ENCODE measurements at regions not wholly inside any gene's neighbourhood (a gene's known extent, or its start where the extent isn't known, plus 50 kb on each side); places are given as distances from the start of the nearest gene placed in this dataset.
"Not testable (repeated sequence)": the region's sequence is repeated elsewhere in the genome, so short reads cannot be mapped to it uniquely, and the experiment has no call there.

GRCh38 chr11:25271301-25271700, 774.4 kb downstream of the LUZP2 start:
- DNase-seq (ENCODE audit: low read depth in 1 of 2, low spot score in 1 of 2): no peak
- TF ChIP-seq SPI1 (IDR thresholded peaks at IDR 0.05; ENCODE audit: borderline replicate concordance, low read depth): no peak
- TF ChIP-seq REST (IDR thresholded peaks at IDR 0.05; ENCODE audit: insufficient replicate concordance, low read depth): no peak
- no peak for TF ChIP-seq CTCF (IDR thresholded peaks at IDR 0.05; ENCODE audit: insufficient read depth, low read length)
- no peak for TF ChIP-seq GABPA (IDR thresholded peaks at IDR 0.05; ENCODE audit: low read depth)
- no peaks in the 10 kb centered on the region for H3K27me3 ChIP-seq (ENCODE audit: insufficient read depth, poor library complexity, severe bottlenecking)
- H3K4me3 ChIP-seq (replicated peaks; ENCODE audit: insufficient read depth, low read length): no peak overlapping the region
- H3K27ac ChIP-seq (replicated peaks): no peak overlapping the region

- Histone ChIP-seq H3K4me3 (replicated peaks; ENCODE audit: insufficient read depth, low read length) (no peak overlapping the region), H3K27ac (replicated peaks) (no peak overlapping the region), H3K27me3 (ENCODE audit: insufficient read depth, poor library complexity, severe bottlenecking) (no peaks in the 10 kb centered on the region)
- no peak for TF ChIP-seq SPI1 (IDR thresholded peaks at IDR 0.05; ENCODE audit: borderline replicate concordance, low read depth)
- TF ChIP-seq REST (IDR thresholded peaks at IDR 0.05; ENCODE audit: insufficient replicate concordance, low read depth): no peak
- no peak for TF ChIP-seq CTCF (IDR thresholded peaks at IDR 0.05; ENCODE audit: insufficient read depth, low read length)
- TF ChIP-seq GABPA (IDR thresholded peaks at IDR 0.05; ENCODE audit: low read depth): no peak
- DNase-seq (ENCODE audit: low read depth in 1 of 2, low spot score in 1 of 2): no peak
Measured at GRCh38 chr11:25272214-25272613, 775.4 kb downstream of the LUZP2 start.

- not testable (repeated sequence) for H3K27me3 ChIP-seq (ENCODE audit: insufficient read depth, poor library complexity, severe bottlenecking); H3K4me3 ChIP-seq (replicated peaks; ENCODE audit: insufficient read depth, low read length); H3K27ac ChIP-seq (replicated peaks); DNase-seq (ENCODE audit: low read depth in 1 of 2, low spot score in 1 of 2)
Measured at GRCh38 chr11:25280821-25281220, 784.0 kb downstream of the LUZP2 start.

GRCh38 chr11:25293166-25293565, 796.3 kb downstream of the LUZP2 start:
- H3K27me3 ChIP-seq (ENCODE audit: insufficient read depth, poor library complexity, severe bottlenecking): no peaks in the 10 kb centered on the region
- H3K4me3 ChIP-seq (replicated peaks; ENCODE audit: insufficient read depth, low read length): no peak overlapping the region
- no peak overlapping the region for H3K27ac ChIP-seq (replicated peaks)
- no peak for DNase-seq (ENCODE audit: low read depth in 1 of 2, low spot score in 1 of 2)
- TF ChIP-seq REST (IDR thresholded peaks at IDR 0.05; ENCODE audit: insufficient replicate concordance, low read depth): no peak
- TF ChIP-seq GABPA (IDR thresholded peaks at IDR 0.05; ENCODE audit: low read depth): no peak
- TF ChIP-seq CTCF (IDR thresholded peaks at IDR 0.05; ENCODE audit: insufficient read depth, low read length): no peak
- TF ChIP-seq SPI1 (IDR thresholded peaks at IDR 0.05; ENCODE audit: borderline replicate concordance, low read depth): no peak
- no peak for TF ChIP-seq POLR2AphosphoS5 (IDR thresholded peaks at IDR 0.05; ENCODE audit: low read depth)
